SK-N-SH treated with all-trans-retinoic acid at 6 μM for 48 hours (cell line): ENCODE measurements at regions not wholly inside any gene's neighbourhood (a gene's known extent, or its start where the extent isn't known, plus 50 kb on each side); places are given as distances from the start of the nearest gene placed in this dataset.

Experiments used
- ATAC-seq: fragments of 200-7000 bp; cut with Tn5 transposase; 3 replicates; pipeline ENCODE4 v1.9.1; 2020; ENCODE audit warnings: mild to moderate bottlenecking, moderate library complexity
- ARNTL ChIP-seq: fragments of 450-650 bp; formaldehyde crosslinking; IDR thresholded peaks from 2 replicates; pipeline ENCODE4 v1.5.0; 2020; ENCODE audit warnings: low read depth, mild to moderate bottlenecking, moderate library complexity, borderline replicate concordance
- CSDC2 ChIP-seq: fragments of 250-450 bp; sonication (Bioruptor Pico); IDR thresholded peaks from 2 replicates; pipeline ENCODE4 v1.5.0; 2020; ENCODE audit warnings: mild to moderate bottlenecking, moderate library complexity
- GLIS3 ChIP-seq: fragments of 250-450 bp; sonication (Bioruptor Pico); IDR thresholded peaks from 2 replicates; pipeline ENCODE4 v1.5.0; 2020; ENCODE audit warnings: mild to moderate bottlenecking, moderate library complexity
- ISL1 ChIP-seq: fragments of 250-450 bp; sonication (Bioruptor Pico); IDR thresholded peaks from 2 replicates; pipeline ENCODE4 v2.1.2; 2022; ENCODE audit warnings: mild to moderate bottlenecking, moderate library complexity
- POU6F1 ChIP-seq: fragments of 250-450 bp; sonication (Bioruptor Pico); IDR thresholded peaks from 2 replicates; pipeline ENCODE4 v1.8.0; 2021; ENCODE audit warnings: low read depth, mild to moderate bottlenecking, moderate library complexity, borderline replicate concordance
- PPARA ChIP-seq: fragments of 250-450 bp; sonication (Bioruptor Pico); IDR thresholded peaks from 2 replicates; pipeline ENCODE4 v1.5.0; 2020; ENCODE audit warnings: mild to moderate bottlenecking, borderline replicate concordance
- RARB ChIP-seq: fragments of 250-450 bp; sonication (Bioruptor Pico); IDR thresholded peaks from 2 replicates; pipeline ENCODE4 v1.8.0; 2021; ENCODE audit warnings: mild to moderate bottlenecking, moderate library complexity
- ZC3H10 ChIP-seq: fragments of 250-450 bp; sonication (Bioruptor Pico); IDR thresholded peaks from 2 replicates; pipeline ENCODE4 v1.5.1; 2021; ENCODE audit warnings: mild to moderate bottlenecking, moderate library complexity
- ZNF565 ChIP-seq: fragments of 450-650 bp; formaldehyde crosslinking; conservative IDR thresholded peaks from 2 replicates; pipeline ENCODE4 v1.5.0; 2020; ENCODE audit warnings: low read depth, mild to moderate bottlenecking, moderate library complexity
- ZNF8 ChIP-seq: fragments of 450-650 bp; formaldehyde crosslinking; IDR thresholded peaks from 2 replicates; pipeline ENCODE4 v1.5.0; 2020; ENCODE audit warnings: mild to moderate bottlenecking, moderate library complexity
- TF ChIP-seq, protein P1 (sequence below): fragments of 250-450 bp; sonication (Bioruptor Pico); IDR thresholded peaks from 2 replicates; pipeline ENCODE4 v1.5.0; 2020; ENCODE audit warnings: mild to moderate bottlenecking, moderate library complexity
- TF ChIP-seq, protein P2 (sequence below): fragments of 250-450 bp; sonication (Bioruptor Pico); IDR thresholded peaks from 2 replicates; pipeline ENCODE4 v1.8.0; 2020; ENCODE audit warnings: mild to moderate bottlenecking, moderate library complexity, borderline replicate concordance

DNA sequence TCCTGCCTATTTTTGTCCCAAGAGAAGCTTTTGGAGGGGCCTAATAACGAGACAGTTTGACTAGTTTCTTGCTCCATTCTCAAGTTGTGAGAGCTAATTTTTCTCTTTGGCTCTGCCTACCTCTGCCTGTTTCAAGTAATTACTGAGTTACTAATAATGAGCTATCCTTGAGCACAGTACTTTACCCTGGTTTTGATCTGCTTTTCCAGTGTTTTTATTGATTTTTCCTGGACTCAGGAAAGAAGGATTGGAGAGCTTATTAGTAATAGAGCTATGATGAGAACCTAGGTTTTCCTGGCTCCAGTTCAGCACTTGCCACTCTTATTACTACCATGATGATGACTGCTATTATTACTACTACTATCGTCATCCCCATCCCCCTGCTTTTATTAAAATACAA lies 106.7 kb downstream of the HS3ST3B1 start:
- TF ChIP-seq, protein P1, sequence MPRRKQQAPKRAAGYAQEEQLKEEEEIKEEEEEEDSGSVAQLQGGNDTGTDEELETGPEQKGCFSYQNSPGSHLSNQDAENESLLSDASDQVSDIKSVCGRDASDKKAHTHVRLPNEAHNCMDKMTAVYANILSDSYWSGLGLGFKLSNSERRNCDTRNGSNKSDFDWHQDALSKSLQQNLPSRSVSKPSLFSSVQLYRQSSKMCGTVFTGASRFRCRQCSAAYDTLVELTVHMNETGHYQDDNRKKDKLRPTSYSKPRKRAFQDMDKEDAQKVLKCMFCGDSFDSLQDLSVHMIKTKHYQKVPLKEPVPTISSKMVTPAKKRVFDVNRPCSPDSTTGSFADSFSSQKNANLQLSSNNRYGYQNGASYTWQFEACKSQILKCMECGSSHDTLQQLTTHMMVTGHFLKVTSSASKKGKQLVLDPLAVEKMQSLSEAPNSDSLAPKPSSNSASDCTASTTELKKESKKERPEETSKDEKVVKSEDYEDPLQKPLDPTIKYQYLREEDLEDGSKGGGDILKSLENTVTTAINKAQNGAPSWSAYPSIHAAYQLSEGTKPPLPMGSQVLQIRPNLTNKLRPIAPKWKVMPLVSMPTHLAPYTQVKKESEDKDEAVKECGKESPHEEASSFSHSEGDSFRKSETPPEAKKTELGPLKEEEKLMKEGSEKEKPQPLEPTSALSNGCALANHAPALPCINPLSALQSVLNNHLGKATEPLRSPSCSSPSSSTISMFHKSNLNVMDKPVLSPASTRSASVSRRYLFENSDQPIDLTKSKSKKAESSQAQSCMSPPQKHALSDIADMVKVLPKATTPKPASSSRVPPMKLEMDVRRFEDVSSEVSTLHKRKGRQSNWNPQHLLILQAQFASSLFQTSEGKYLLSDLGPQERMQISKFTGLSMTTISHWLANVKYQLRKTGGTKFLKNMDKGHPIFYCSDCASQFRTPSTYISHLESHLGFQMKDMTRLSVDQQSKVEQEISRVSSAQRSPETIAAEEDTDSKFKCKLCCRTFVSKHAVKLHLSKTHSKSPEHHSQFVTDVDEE (CRISPR knock-in tag): no peak
- TF ChIP-seq ARNTL (no peak), POU6F1 (CRISPR knock-in tag) (no peak)
- TF ChIP-seq, protein P2, sequence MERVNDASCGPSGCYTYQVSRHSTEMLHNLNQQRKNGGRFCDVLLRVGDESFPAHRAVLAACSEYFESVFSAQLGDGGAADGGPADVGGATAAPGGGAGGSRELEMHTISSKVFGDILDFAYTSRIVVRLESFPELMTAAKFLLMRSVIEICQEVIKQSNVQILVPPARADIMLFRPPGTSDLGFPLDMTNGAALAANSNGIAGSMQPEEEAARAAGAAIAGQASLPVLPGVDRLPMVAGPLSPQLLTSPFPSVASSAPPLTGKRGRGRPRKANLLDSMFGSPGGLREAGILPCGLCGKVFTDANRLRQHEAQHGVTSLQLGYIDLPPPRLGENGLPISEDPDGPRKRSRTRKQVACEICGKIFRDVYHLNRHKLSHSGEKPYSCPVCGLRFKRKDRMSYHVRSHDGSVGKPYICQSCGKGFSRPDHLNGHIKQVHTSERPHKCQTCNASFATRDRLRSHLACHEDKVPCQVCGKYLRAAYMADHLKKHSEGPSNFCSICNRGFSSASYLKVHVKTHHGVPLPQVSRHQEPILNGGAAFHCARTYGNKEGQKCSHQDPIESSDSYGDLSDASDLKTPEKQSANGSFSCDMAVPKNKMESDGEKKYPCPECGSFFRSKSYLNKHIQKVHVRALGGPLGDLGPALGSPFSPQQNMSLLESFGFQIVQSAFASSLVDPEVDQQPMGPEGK (CRISPR knock-in tag): no peak
- TF ChIP-seq, all 23 proteins: peak for 0
- ATAC-seq: no peak

DNA sequence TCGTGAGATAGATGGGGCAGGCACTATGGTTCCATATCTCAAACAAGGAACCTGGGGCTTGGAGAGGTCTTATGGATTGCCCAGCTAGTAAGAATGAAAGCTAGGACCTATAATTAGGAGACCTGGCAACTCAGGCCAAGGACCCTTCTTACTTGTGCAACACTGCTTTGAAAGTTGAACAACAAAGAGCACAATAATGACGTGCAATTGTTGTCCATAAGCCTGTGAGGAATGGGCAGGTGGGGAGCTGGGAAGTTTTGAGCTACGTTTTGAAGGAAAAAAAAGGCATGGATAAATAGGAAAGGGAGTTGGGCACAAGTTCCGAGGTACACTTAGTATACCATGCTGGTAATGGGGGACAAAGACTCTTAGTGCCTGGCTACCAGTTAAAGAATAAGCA lies 104.3 kb downstream of the HS3ST3B1 start:
- ATAC-seq: no peak
- TF ChIP-seq PPARA (no peak), RARB (CRISPR knock-in tag) (no peak), ZC3H10 (CRISPR knock-in tag) (no peak), ZNF565 (CRISPR knock-in tag) (no peak), ARNTL (no peak), GLIS3 (no peak), ISL1 (CRISPR knock-in tag) (no peak), CSDC2 (CRISPR knock-in tag) (no peak), ZNF8 (CRISPR knock-in tag) (no peak)
- TF ChIP-seq, protein P1 (CRISPR knock-in tag): no peak
